Endothelial cell of umbilical vein (primary cell): ENCODE measurements at regions not wholly inside any gene's neighbourhood (a gene's known extent, or its start where the extent isn't known, plus 50 kb on each side); places are given as distances from the start of the nearest gene placed in this dataset.

Experiments used
- EZH2 ChIP-seq: IDR thresholded peaks from 2 replicates; pipeline ENCODE4 v1.6.1; 2012; ENCODE audit warnings: borderline replicate concordance, low read depth, mild to moderate bottlenecking, moderate library complexity, low read length, inconsistent platforms; ENCODE audit not compliant: severe bottlenecking
- FOS ChIP-seq: IDR thresholded peaks from 2 replicates; pipeline ENCODE4 v1.6.1; 2011; ENCODE audit warnings: mild to moderate bottlenecking, low read length, moderate library complexity, borderline replicate concordance; ENCODE audit not compliant: insufficient read depth
- GATA2 ChIP-seq: IDR thresholded peaks from 2 replicates; pipeline ENCODE4 v1.7.0; 2011; ENCODE audit warnings: low read depth, mild to moderate bottlenecking, moderate library complexity, mixed read lengths, low read length; ENCODE audit not compliant: insufficient read length, insufficient read depth
- POLR2A ChIP-seq: IDR thresholded peaks from 2 replicates; pipeline ENCODE4 v1.6.1; 2012; ENCODE audit warnings: low read depth, mild to moderate bottlenecking, control low read depth, low read length
- POLR2AphosphoS5 ChIP-seq: IDR thresholded peaks from 2 replicates; pipeline ENCODE4 v1.6.1; 2012; ENCODE audit warnings: low read depth, mild to moderate bottlenecking, control low read depth, low read length, moderate library complexity; ENCODE audit not compliant: insufficient read depth
- TF ChIP-seq, protein P1 (sequence below), 2 donors: IDR thresholded peaks; 1 replicate in 1 of 2; 2 replicates in 1 of 2; pipeline ENCODE4 v1.5.1; 2011; ENCODE audit warnings: low read length in 2 of 2, mild to moderate bottlenecking in 2 of 2, moderate library complexity in 2 of 2, control low read depth in 1 of 2, inconsistent platforms in 1 of 2, low read depth in 1 of 2; ENCODE audit not compliant: insufficient read depth in 1 of 2; ENCODE audit errors: extremely low read depth in 1 of 2
- TF ChIP-seq, protein P2 (sequence below): IDR thresholded peaks from 2 replicates; pipeline ENCODE4 v1.6.1; 2011; ENCODE audit not compliant: insufficient read depth, insufficient read length

GRCh38 chr2:114079366-114080004 lies 189.6 kb downstream of the ACTR3 start:
- TF ChIP-seq, protein P1, sequence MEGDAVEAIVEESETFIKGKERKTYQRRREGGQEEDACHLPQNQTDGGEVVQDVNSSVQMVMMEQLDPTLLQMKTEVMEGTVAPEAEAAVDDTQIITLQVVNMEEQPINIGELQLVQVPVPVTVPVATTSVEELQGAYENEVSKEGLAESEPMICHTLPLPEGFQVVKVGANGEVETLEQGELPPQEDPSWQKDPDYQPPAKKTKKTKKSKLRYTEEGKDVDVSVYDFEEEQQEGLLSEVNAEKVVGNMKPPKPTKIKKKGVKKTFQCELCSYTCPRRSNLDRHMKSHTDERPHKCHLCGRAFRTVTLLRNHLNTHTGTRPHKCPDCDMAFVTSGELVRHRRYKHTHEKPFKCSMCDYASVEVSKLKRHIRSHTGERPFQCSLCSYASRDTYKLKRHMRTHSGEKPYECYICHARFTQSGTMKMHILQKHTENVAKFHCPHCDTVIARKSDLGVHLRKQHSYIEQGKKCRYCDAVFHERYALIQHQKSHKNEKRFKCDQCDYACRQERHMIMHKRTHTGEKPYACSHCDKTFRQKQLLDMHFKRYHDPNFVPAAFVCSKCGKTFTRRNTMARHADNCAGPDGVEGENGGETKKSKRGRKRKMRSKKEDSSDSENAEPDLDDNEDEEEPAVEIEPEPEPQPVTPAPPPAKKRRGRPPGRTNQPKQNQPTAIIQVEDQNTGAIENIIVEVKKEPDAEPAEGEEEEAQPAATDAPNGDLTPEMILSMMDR (IDR thresholded peaks at IDR 0.05; ENCODE audit: extremely low read depth in 1 of 2, insufficient read depth in 1 of 2, low read depth in 1 of 2, low read length in 2 of 2) = no peak
- no peak for TF ChIP-seq EZH2
- TF ChIP-seq POLR2A = no peak
- TF ChIP-seq FOS = no peak
- no peak for TF ChIP-seq POLR2AphosphoS5
- TF ChIP-seq GATA2 = no peak
- TF ChIP-seq, protein P2, sequence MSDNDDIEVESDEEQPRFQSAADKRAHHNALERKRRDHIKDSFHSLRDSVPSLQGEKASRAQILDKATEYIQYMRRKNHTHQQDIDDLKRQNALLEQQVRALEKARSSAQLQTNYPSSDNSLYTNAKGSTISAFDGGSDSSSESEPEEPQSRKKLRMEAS = no peak
